GM12878 (cell line): ENCODE measurements at regions not wholly inside any gene's neighbourhood (a gene's known extent, or its start where the extent isn't known, plus 50 kb on each side); places are given as distances from the start of the nearest gene placed in this dataset.

ENCODE experiments used
- ATAC-seq: fragments of 200-7000 bp; cut with Tn5 transposase; 3 replicates; pipeline ENCODE4 v1.9.1; 2020; ENCODE audit warnings: mild to moderate bottlenecking, moderate library complexity
- BruUV-seq: library from RNA; stranded (reverse); fragments of 400-500 nt; replicated peaks from 2 replicates; lab custom pipeline; 2021; lab: Mats Ljungman, UMichigan
- CTCF ChIA-PET: fragments of 300-600 bp; sonication (Branson Sonifier 250); formaldehyde crosslinking; extraction: SDS; loops from one replicate; lab custom pipeline; 2021; ENCODE audit warnings: inconsistent platforms; lab: Yijun Ruan, JAX
- POLR2A ChIA-PET: fragments of 350-600 bp; formaldehyde crosslinking; extraction: SDS; loops from one replicate; lab custom pipeline; 2021; ENCODE audit warnings: inconsistent platforms; lab: Charles Lee
- RAD21 ChIA-PET: fragments of 300-600 bp; sonication (Branson Sonifier 250); formaldehyde crosslinking; loops from one replicate; lab custom pipeline; 2023; ENCODE audit warnings: antibody characterized with exemption; ENCODE audit not compliant: unreplicated experiment; lab: Charles Lee
- SMC1A ChIA-PET: fragments of 300-600 bp; sonication (Branson Sonifier 250); formaldehyde crosslinking; loops from one replicate; lab custom pipeline; 2023; ENCODE audit not compliant: unreplicated experiment, uncharacterized antibody; lab: Charles Lee
- DNase-seq: peaks from one replicate; pipeline ENCODE4 v3.0.0-alpha.2; 2011; ENCODE audit warnings: low read depth, low spot score
- FAIRE-seq: peaks from 3 replicates; lab custom pipeline; 2011; peaks lifted over from hg19 to GRCh38; lab: Jason Lieb, UNC
- H2AFZ ChIP-seq: 2 replicates; pipeline ENCODE4 v1.6.0; 2011; ENCODE audit warnings: low read depth, low read length, control low read depth; ENCODE audit not compliant: control insufficient read depth
- H3K27ac ChIP-seq: 2 replicates; pipeline ENCODE4 v1.5.1; 2011; ENCODE audit warnings: control low read depth; ENCODE audit not compliant: control insufficient read depth, insufficient read depth
- H3K27me3 ChIP-seq, 2 experiments: replicated peaks in 1 of 2; 2 replicates each; pipeline versions ENCODE4 v1.6.0 to v1.6.1; 2011; ENCODE audit warnings: low read length in 1 of 2; ENCODE audit not compliant: control insufficient read depth in 2 of 2, insufficient read depth in 2 of 2
- H3K36me3 ChIP-seq, 2 experiments: 2 replicates each; pipeline ENCODE4 v1.5.1; 2011; ENCODE audit warnings: low read length in 1 of 2; ENCODE audit not compliant: control insufficient read depth in 2 of 2, insufficient read depth in 2 of 2
- H3K4me1 ChIP-seq: 2 replicates; pipeline ENCODE4 v1.6.1; 2011; ENCODE audit warnings: mild to moderate bottlenecking, low read length, moderate library complexity, mixed read lengths; ENCODE audit not compliant: control insufficient read depth, insufficient read depth
- H3K4me2 ChIP-seq: 2 replicates; pipeline ENCODE4 v1.6.0; 2011; ENCODE audit warnings: control low read depth; ENCODE audit not compliant: control insufficient read depth, insufficient read depth
- H3K4me3 ChIP-seq: fragments of 200-600 bp; sonication (generic); 2 replicates; pipeline ENCODE4 v1.5.1; 2016
- H3K79me2 ChIP-seq: 2 replicates; pipeline ENCODE4 v1.6.0; 2011; ENCODE audit warnings: low read length; ENCODE audit not compliant: control insufficient read depth, insufficient read depth
- H3K9ac ChIP-seq: 2 replicates; pipeline ENCODE4 v1.8.0; 2011; ENCODE audit warnings: low read length, control low read depth, mixed read lengths; ENCODE audit not compliant: control insufficient read depth, insufficient read depth
- H3K9me3 ChIP-seq: replicated peaks from 3 replicates; pipeline ENCODE4 v1.5.1; 2011; ENCODE audit warnings: mild to moderate bottlenecking, low read length; ENCODE audit not compliant: control insufficient read depth, insufficient read depth
- H4K20me1 ChIP-seq: 2 replicates; pipeline ENCODE4 v1.6.0; 2011; ENCODE audit not compliant: control insufficient read depth, insufficient read depth
- BCLAF1 ChIP-seq: fragments of 450-650 bp; IDR thresholded peaks from 2 replicates; pipeline ENCODE4 v1.6.1; 2017; ENCODE audit warnings: antibody characterized with exemption, mild to moderate bottlenecking, moderate library complexity
- CBFB ChIP-seq: IDR thresholded peaks from 2 replicates; pipeline ENCODE4 v1.6.1; 2016; ENCODE audit warnings: antibody characterized with exemption, low read depth
- E2F8 ChIP-seq: fragments of 450-650 bp; IDR thresholded peaks from 2 replicates; pipeline ENCODE4 v1.6.1; 2018; ENCODE audit warnings: mild to moderate bottlenecking, low read depth, moderate library complexity; ENCODE audit not compliant: partially characterized antibody
- E4F1 ChIP-seq: fragments of 450-650 bp; IDR thresholded peaks from 2 replicates; pipeline ENCODE4 v1.6.1; 2018; ENCODE audit warnings: borderline replicate concordance, mild to moderate bottlenecking; ENCODE audit not compliant: partially characterized antibody
- FOXK2 ChIP-seq: fragments of 450-650 bp; IDR thresholded peaks from 2 replicates; pipeline ENCODE4 v1.6.1; 2017; ENCODE audit warnings: mild to moderate bottlenecking, moderate library complexity
- GATAD2B ChIP-seq: fragments of 450-650 bp; conservative IDR thresholded peaks from 2 replicates; pipeline ENCODE4 v1.6.1; 2017; ENCODE audit warnings: low read depth, mild to moderate bottlenecking, moderate library complexity
- IKZF2 ChIP-seq, 2 experiments: fragments of 450-650 bp; IDR thresholded peaks; 2 replicates each; pipeline ENCODE4 v1.6.1; 2017; ENCODE audit warnings: mild to moderate bottlenecking in 2 of 2, moderate library complexity in 2 of 2
- JUNB ChIP-seq: IDR thresholded peaks from 2 replicates; pipeline ENCODE4 v1.6.1; 2016; ENCODE audit warnings: antibody characterized with exemption, mild to moderate bottlenecking
- MEF2B ChIP-seq: fragments of 450-650 bp; IDR thresholded peaks from 2 replicates; pipeline ENCODE4 v1.6.1; 2018; ENCODE audit warnings: mild to moderate bottlenecking, moderate library complexity; ENCODE audit not compliant: partially characterized antibody, poor library complexity, severe bottlenecking
- MTA3 ChIP-seq: IDR thresholded peaks from 2 replicates; pipeline ENCODE4 v1.6.1; 2012; ENCODE audit warnings: low read length, inconsistent platforms, borderline replicate concordance
- POU2F2 ChIP-seq: IDR thresholded peaks from 3 replicates; pipeline ENCODE4 v1.6.1; 2011; ENCODE audit warnings: low read depth, mild to moderate bottlenecking, low read length, borderline replicate concordance
- RAD21 ChIP-seq: IDR thresholded peaks from 2 replicates; pipeline ENCODE4 v1.6.1; 2011; ENCODE audit warnings: mild to moderate bottlenecking, low read depth, low read length, moderate library complexity; ENCODE audit not compliant: insufficient read depth
- SRF ChIP-seq, 2 experiments: IDR thresholded peaks; 2 replicates each; pipeline ENCODE4 v1.6.1; 2011; ENCODE audit warnings: low read depth in 2 of 2, low read length in 2 of 2, mild to moderate bottlenecking in 1 of 2, moderate library complexity in 1 of 2
- ZNF207 ChIP-seq: fragments of 450-650 bp; IDR thresholded peaks from 2 replicates; pipeline ENCODE4 v1.6.1; 2014; ENCODE audit warnings: antibody characterized with exemption, mild to moderate bottlenecking, borderline replicate concordance
- ZNF217 ChIP-seq: fragments of 450-650 bp; IDR thresholded peaks from 2 replicates; pipeline ENCODE4 v1.6.1; 2017; ENCODE audit warnings: antibody characterized with exemption, mild to moderate bottlenecking
- WGBS: methylation state at CpG from one replicate; pipeline ENCODE4 v1.1.6; 2016; ENCODE audit warnings: low lambda C conversion rate; ENCODE audit not compliant: insufficient replicate concordance, insufficient coverage; ENCODE audit errors: missing lambda C conversion rate; 5-methylcytosine and 5-hydroxymethylcytosine counted together
- in situ Hi-C: fragments of 300-500 bp; cut with MboI; formaldehyde crosslinking; loops from 9 replicates; pipeline ENCODE4 v1.14.3; 2018; ENCODE audit warnings: mixed read lengths
- intact Hi-C: fragments of 100-400 bp; cut with micrococcal nuclease; formaldehyde crosslinking; loops from one replicate; pipeline ENCODE4 v1.14.2; 2022; ENCODE audit not compliant: unreplicated experiment
- TF ChIP-seq, protein P1 (sequence below): fragments of 450-650 bp; IDR thresholded peaks from 2 replicates; pipeline ENCODE4 v1.6.1; 2016; ENCODE audit warnings: mild to moderate bottlenecking

DNA sequence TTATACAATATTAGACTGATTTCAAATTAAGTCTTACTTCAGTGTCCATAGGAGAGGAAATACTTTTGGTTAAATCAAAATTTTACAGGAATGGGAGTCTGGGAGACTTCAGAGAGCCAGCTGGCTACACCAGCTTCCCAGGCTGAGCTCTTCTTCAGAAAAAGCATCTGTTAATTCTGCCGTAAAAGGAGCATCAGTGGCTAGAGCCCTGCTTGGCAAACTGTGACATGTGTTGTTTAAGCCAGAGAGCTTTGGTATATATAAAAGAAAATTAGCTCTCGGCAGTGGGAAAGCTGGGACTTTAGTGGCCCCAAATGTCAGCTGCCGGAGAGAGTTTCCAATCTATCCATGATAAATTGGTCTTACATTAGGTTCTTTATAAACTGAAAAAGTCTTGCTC is 378.8 kb upstream of the TUSC1 start:
- RAD21 ChIA-PET = no interaction called here
- no TSS peak for BruUV-seq
- in situ Hi-C loops (no loop called here), intact Hi-C loops (no loop called here)
- CTCF ChIA-PET = no interaction called here
- no peak for ATAC-seq
- WGBS = 65% methylated on average over 3 of the region's 3 CpGs
- H3K4me1 ChIP-seq = no peaks in the 10 kb centered on the region
- no peaks in the 10 kb centered on the region for H4K20me1 ChIP-seq
- no peak overlapping the region for H3K4me3 ChIP-seq
- no peak overlapping the region for H3K4me2 ChIP-seq
- H2AFZ ChIP-seq = no peak overlapping the region
- DNase-seq = no peak
- no peak for FAIRE-seq
- H3K9ac ChIP-seq = no peak overlapping the region
- no peaks in the 10 kb centered on the region for H3K79me2 ChIP-seq
- POLR2A ChIA-PET = no interaction called here
- SMC1A ChIA-PET = interaction anchor here (0.8 kb wide), 1 partner anchor 10 kb away, joined by 3 read pairs; no protein-coding TSS in a partner anchor
- no peaks in the 10 kb centered on the region for H3K9me3 ChIP-seq
- no peak overlapping the region for H3K27ac ChIP-seq
- no peaks in the 10 kb centered on the region for H3K36me3 ChIP-seq
- no peaks in the 10 kb centered on the region for H3K27me3 ChIP-seq
- no peak for TF ChIP-seq ZNF207
- no peak for TF ChIP-seq CBFB
- no peak for TF ChIP-seq FOXK2
- TF ChIP-seq POU2F2 = no peak
- TF ChIP-seq GATAD2B = no peak
- no peak for TF ChIP-seq IKZF2 (IDR thresholded peaks at IDR 0.05)
- no peak for TF ChIP-seq MEF2B
- no peak for TF ChIP-seq ZNF217
- no peak for TF ChIP-seq MTA3
- no peak for TF ChIP-seq JUNB
- no peak for TF ChIP-seq E4F1
- TF ChIP-seq BCLAF1 = no peak
- TF ChIP-seq RAD21 = no peak
- TF ChIP-seq, protein P1, sequence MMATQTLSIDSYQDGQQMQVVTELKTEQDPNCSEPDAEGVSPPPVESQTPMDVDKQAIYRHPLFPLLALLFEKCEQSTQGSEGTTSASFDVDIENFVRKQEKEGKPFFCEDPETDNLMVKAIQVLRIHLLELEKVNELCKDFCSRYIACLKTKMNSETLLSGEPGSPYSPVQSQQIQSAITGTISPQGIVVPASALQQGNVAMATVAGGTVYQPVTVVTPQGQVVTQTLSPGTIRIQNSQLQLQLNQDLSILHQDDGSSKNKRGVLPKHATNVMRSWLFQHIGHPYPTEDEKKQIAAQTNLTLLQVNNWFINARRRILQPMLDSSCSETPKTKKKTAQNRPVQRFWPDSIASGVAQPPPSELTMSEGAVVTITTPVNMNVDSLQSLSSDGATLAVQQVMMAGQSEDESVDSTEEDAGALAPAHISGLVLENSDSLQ = no peak
- no peak for TF ChIP-seq E2F8
- no peak for TF ChIP-seq SRF (IDR thresholded peaks at IDR 0.05; ENCODE audit: low read depth in 2 of 2, low read length in 2 of 2)
